ENCODE measurements at regions not wholly inside any gene's neighbourhood (a gene's known extent, or its start where the extent isn't known, plus 50 kb on each side); places are given as distances from the start of the nearest gene placed in this dataset.

DNA sequence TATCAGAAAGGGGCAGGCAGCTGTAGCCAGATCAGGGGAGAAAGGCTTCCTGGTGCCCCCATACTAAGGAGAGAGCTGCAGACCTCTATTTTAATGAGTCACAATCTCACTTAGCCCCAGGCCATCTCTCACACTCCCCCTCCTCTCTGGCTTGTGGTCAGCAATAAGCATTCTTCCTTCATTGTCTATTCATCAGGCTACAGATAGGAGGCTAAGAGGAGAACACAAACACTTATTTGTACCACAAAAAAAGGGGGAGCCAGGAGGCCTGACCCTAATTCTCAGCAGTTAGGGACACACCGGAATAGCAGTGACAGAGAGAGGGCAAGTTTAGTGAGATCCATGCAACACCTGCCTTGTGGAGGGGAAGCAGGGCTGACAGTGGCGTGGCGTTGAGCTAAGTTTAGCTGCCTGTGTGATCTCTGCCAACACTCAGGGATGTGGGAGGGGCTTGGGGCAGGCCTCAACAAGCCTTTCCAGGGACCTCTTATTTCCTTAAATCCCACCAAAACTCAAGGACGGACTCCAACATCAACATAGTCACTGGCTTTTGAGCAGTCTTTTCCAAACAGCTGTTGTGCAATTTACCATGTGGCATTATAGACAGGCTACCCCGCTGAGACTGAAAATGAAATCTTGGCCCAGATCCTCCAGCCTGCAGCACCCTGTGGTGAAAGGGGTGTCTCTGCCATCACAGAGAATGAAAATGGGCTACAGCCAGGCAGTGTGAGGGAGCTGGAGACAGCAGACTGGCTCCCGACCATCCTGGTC is 191.9 kb upstream of the TSC22D2 start:
- no peak overlapping the region for H2AFZ ChIP-seq (ENCODE audit: insufficient read depth, low read depth, low read length, poor library complexity, severe bottlenecking)
- intact Hi-C loops (cut with micrococcal nuclease), result no loop called here
- H3K9ac ChIP-seq (ENCODE audit: low read length), result no peak overlapping the region
- no peak overlapping the region for H3K4me2 ChIP-seq (replicated peaks; ENCODE audit: low read depth, low read length, poor library complexity, severe bottlenecking)
- no peak overlapping the region for H3K4me3 ChIP-seq (ENCODE audit: control extremely low read depth in 1 of 5, extremely low read depth in 1 of 5, insufficient read depth in 1 of 5, low read depth in 2 of 5, low read length in 4 of 5)
- no peak for ATAC-seq (ENCODE audit: low read depth)
- H3K27ac Mint-ChIP-seq, result no peak overlapping the region
- TF ChIP-seq EZH2 (IDR thresholded peaks at IDR 0.05; ENCODE audit: borderline replicate concordance, insufficient read depth, low read depth, low read length, poor library complexity, severe bottlenecking), result no peak
- TF ChIP-seq, protein P1, sequence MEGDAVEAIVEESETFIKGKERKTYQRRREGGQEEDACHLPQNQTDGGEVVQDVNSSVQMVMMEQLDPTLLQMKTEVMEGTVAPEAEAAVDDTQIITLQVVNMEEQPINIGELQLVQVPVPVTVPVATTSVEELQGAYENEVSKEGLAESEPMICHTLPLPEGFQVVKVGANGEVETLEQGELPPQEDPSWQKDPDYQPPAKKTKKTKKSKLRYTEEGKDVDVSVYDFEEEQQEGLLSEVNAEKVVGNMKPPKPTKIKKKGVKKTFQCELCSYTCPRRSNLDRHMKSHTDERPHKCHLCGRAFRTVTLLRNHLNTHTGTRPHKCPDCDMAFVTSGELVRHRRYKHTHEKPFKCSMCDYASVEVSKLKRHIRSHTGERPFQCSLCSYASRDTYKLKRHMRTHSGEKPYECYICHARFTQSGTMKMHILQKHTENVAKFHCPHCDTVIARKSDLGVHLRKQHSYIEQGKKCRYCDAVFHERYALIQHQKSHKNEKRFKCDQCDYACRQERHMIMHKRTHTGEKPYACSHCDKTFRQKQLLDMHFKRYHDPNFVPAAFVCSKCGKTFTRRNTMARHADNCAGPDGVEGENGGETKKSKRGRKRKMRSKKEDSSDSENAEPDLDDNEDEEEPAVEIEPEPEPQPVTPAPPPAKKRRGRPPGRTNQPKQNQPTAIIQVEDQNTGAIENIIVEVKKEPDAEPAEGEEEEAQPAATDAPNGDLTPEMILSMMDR (IDR thresholded peaks at IDR 0.05), result no peak
- H4K20me1 ChIP-seq (ENCODE audit: control insufficient read depth, insufficient read depth, low read length, poor library complexity, severe bottlenecking), result no peaks in the 10 kb centered on the region
- WGBS (ENCODE audit: insufficient coverage), result 87% methylated on average over 5 of the region's 6 CpGs
- H3K9me3 Mint-ChIP-seq (ENCODE audit: insufficient read depth), result no peaks in the 10 kb centered on the region
- ChIA-PET POLR2A (no interaction called here), CTCF (interaction anchor here (1.3 kb wide), 1 partner anchor 280 kb away, joined by 3 read pairs; no protein-coding TSS in a partner anchor)
- peaks cover 0 to 7% (median 5%) of the 10 kb centered on the region in 3 donors for H3K9me3 ChIP-seq (ENCODE audit: control extremely low read depth in 1 of 3, control insufficient read depth in 2 of 3, insufficient read depth in 1 of 3, low read length in 2 of 3)
- no peaks in the 10 kb centered on the region for H3K36me3 ChIP-seq (replicated peaks in 1 of 2; ENCODE audit: control extremely low read depth in 1 of 2, control insufficient read depth in 1 of 2, extremely low read depth in 1 of 2, insufficient read depth in 2 of 2, low read length in 1 of 2)
- peaks cover 0 to 15% (median 6%) of the 10 kb centered on the region in 4 experiments for H3K27me3 ChIP-seq (replicated peaks in 1 of 4; ENCODE audit: control extremely low read depth in 1 of 4, control insufficient read depth in 3 of 4, insufficient read depth in 4 of 4, low read length in 3 of 4)
- DNase-seq, result no peak
- H3K4me3 Mint-ChIP-seq, result no peak overlapping the region
- H3K27me3 Mint-ChIP-seq, result peaks cover 44% of the 10 kb centered on the region
- no peak overlapping the region for H3K27ac ChIP-seq (ENCODE audit: low read length in 2 of 2)
- H3K79me2 ChIP-seq (ENCODE audit: control insufficient read depth, insufficient read depth, low read length), result no peaks in the 10 kb centered on the region
- H3K4me1 ChIP-seq (ENCODE audit: control insufficient read depth in 2 of 2, insufficient read depth in 2 of 2, low read length in 2 of 2), result peaks cover 6 to 10% of the 10 kb centered on the region in 2 donors
- peaks cover 9% of the 10 kb centered on the region for H3K4me1 Mint-ChIP-seq

DNA sequence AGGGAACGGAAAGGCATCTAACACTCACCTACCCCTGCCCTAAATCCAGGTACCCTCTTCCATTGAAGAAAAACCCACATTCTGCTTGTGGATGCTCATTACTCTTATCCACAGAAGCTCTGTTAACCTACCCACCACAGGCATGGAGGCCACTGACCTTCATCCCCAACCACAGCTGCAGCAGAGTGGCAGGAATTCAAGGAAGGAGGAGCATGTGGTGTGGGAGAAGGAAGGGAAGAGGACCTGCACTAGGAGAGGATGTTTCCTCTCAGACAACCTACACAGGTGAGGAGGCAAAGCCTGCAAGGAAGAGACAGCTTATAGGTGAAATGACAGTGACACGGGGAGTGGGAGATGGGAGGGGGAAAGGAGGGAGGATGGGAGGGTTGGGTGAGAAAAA is 192.5 kb upstream of the TSC22D2 start:
- POLR2A ChIA-PET, result no interaction called here
- Histone ChIP-seq H3K4me2 (replicated peaks; ENCODE audit: low read depth, low read length, poor library complexity, severe bottlenecking) (no peak overlapping the region), H3K36me3 (replicated peaks in 1 of 2; ENCODE audit: control extremely low read depth in 1 of 2, control insufficient read depth in 1 of 2, extremely low read depth in 1 of 2, insufficient read depth in 2 of 2, low read length in 1 of 2) (no peaks in the 10 kb centered on the region), H3K9me3 (ENCODE audit: control extremely low read depth in 1 of 3, control insufficient read depth in 2 of 3, insufficient read depth in 1 of 3, low read length in 2 of 3) (peaks cover 0 to 7% (median 5%) of the 10 kb centered on the region in 3 donors), H3K27ac (ENCODE audit: low read length in 2 of 2) (no peak overlapping the region), H3K4me1 (ENCODE audit: control insufficient read depth in 2 of 2, insufficient read depth in 2 of 2, low read length in 2 of 2) (peaks cover 4 to 5% of the 10 kb centered on the region in 2 donors), H2AFZ (ENCODE audit: insufficient read depth, low read depth, low read length, poor library complexity, severe bottlenecking) (no peak overlapping the region), H4K20me1 (ENCODE audit: control insufficient read depth, insufficient read depth, low read length, poor library complexity, severe bottlenecking) (no peaks in the 10 kb centered on the region), H3K9ac (ENCODE audit: low read length) (no peak overlapping the region), H3K4me3 (ENCODE audit: control extremely low read depth in 1 of 5, extremely low read depth in 1 of 5, insufficient read depth in 1 of 5, low read depth in 2 of 5, low read length in 4 of 5) (no peak overlapping the region), H3K27me3 (replicated peaks in 1 of 4; ENCODE audit: control extremely low read depth in 1 of 4, control insufficient read depth in 3 of 4, insufficient read depth in 4 of 4, low read length in 3 of 4) (peaks cover 0 to 9% (median 3%) of the 10 kb centered on the region in 4 experiments), H3K79me2 (ENCODE audit: control insufficient read depth, insufficient read depth, low read length) (no peaks in the 10 kb centered on the region)
- WGBS (ENCODE audit: insufficient coverage), result 92% methylated on average over 2 of the region's 2 CpGs
- DNase-seq (no peak), ATAC-seq (ENCODE audit: low read depth) (no peak)
- no peak overlapping the region for H3K4me3 Mint-ChIP-seq
- intact Hi-C loops (cut with micrococcal nuclease), result no loop called here
- H3K27ac Mint-ChIP-seq, result no peak overlapping the region
- H3K4me1 Mint-ChIP-seq, result peaks cover 6% of the 10 kb centered on the region
- CTCF ChIA-PET, result interaction anchor here (1.3 kb wide), 1 partner anchor 279 kb away, joined by 3 read pairs; no protein-coding TSS in a partner anchor
- H3K27me3 Mint-ChIP-seq, result peaks cover 40% of the 10 kb centered on the region
- TF ChIP-seq, protein P1 (IDR thresholded peaks at IDR 0.05), result no peak
- no peak for TF ChIP-seq EZH2 (IDR thresholded peaks at IDR 0.05; ENCODE audit: borderline replicate concordance, insufficient read depth, low read depth, low read length, poor library complexity, severe bottlenecking)
- H3K9me3 Mint-ChIP-seq (ENCODE audit: insufficient read depth), result no peaks in the 10 kb centered on the region
